GDM1 (cell line): ENCODE measurements at regions not wholly inside any gene's neighbourhood (a gene's known extent, or its start where the extent isn't known, plus 50 kb on each side); places are given as distances from the start of the nearest gene placed in this dataset.
"Not testable (repeated sequence)": the region's sequence is repeated elsewhere in the genome, so short reads cannot be mapped to it uniquely, and the experiment has no call there.

Experiments
- DNase-seq: peaks from one replicate; lab custom pipeline; 2025; lab: John Stamatoyannopoulos, UW

DNA sequence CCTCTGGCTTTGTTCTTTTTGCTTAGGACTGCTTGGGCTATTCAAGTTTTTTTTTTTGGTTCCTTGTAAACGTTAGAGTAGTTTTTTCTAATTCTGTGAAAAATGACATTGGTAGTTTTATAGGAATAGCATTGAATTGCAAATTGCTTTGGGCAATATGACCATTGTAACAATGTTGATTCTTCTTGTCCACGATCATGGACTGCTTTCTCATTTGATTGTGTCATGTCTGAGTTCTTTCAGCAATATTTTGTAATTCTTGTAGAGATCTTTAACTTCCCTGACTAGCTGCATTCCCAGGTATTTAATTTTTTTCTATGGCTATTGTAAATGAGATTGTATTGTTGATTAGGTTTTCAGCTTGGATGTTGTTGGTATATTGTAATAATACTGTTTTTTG lies 286.2 kb upstream of the C1QTNF3 start:
- DNase-seq = not testable (repeated sequence)

DNA sequence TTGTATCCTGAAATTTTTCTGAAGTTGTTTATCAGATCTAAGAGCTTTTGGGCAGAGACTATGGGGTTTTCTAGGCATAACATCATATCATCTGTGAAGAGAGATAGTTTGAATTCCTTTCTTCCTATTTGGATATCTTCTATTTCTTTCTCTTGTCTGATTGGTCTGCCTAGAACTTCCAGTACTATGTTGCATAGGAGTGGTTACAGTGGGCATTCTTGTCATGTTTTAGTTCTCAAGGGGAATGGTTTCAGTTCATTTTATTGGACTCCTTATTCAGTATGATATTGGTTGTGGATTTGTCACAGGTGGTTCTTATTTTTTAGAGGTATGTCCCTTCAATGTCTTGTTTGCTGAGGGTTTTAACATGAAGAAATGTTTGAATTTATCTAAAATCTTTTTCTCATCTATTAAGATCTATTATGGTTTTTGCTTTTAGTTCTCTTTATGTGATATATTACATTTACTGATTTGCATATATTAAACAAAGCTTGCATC lies 286.6 kb upstream of the C1QTNF3 start:
- not testable (repeated sequence) for DNase-seq

- not testable (repeated sequence) for DNase-seq
Measured at GRCh38 chr5:34331928-34332454, 289.0 kb upstream of the C1QTNF3 start.

DNA sequence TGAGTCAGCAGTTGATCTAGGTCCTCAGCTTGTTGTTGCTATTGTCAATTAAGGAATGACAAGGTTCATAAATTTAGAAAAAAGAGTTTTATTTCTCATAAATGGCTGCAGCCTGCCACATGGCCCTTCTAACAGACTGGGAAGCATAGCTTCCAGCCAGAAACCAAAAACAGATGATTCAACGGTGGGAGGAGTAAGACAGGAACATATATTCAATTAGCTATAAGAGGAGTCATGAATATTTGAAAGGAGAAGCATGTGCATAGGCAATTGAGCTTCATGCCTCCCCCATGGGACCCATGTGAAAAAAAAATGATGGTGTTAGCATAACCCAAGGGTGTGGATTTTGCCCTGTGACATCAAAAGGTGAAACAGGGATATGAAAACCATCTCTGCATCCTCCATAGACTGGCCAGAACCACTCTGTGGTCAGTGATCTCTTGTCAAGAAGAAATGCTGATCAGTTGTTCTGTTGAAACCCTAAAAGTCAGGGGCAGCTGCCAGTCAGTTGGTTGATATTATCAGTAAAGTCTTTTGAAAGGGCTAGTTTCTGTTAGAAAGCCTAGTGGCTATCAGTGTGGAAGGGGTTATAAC lies 296.5 kb upstream of the C1QTNF3 start:
- not testable (repeated sequence) for DNase-seq

DNA sequence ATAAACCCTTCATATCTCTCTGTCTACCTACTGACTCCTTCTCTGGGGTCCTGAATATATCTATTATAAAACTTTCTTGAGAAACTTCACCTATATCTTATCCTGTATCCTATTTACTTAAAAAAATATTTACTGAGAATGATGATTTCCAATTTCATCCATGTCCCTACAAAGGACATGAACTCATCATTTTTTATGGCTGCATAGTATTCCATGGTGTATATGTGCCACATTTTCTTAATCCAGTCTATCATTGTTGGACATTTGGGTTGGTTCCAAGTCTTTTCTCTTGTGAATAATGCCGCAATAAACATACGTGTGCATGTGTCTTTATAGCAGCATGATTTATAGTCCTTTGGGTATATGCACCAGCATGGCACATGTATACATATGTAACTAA lies 301.7 kb upstream of the RAI14 start:
- not testable (repeated sequence) for DNase-seq

DNA sequence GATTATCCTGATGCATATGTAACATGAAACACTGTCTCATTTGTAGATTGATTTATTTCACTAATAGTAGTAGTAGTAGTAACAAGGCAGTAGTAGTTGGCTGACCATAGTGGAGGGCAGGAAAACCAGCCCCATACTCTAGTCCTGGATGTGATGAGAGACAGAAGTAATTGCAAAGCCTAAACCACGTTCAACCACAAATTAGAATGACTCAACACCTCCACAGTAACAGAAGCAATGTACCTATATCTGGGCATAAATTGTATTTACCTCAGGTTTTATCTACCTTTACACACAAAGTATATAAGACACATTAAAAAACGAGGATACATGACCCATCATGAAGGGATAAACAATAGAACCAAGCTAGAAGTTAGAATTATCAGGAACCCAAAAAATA lies 284.7 kb upstream of the RAI14 start:
- DNase-seq = not testable (repeated sequence)

GRCh38 chr5:34371817-34372216 lies 284.3 kb upstream of the RAI14 start:
- DNase-seq = not testable (repeated sequence)

DNA sequence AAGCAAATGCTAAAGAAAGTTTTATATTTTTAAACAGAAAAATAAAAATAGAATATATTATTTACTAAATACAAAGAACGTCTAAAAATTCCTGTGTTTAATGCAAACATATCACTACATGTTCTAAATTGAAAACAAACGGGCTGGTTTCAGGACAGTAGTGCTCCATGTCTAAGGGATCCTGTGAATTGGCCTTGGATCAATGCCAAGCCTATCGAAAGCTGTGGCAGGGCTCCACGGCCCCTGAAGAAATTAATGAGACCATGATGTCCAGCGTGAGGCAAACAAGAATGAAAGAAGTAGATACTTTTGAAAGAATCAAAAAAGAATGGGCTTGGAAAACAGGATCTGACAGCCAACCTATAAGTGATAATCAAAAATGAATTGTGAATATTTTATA lies 283.4 kb upstream of the RAI14 start:
- DNase-seq = not testable (repeated sequence)

DNA sequence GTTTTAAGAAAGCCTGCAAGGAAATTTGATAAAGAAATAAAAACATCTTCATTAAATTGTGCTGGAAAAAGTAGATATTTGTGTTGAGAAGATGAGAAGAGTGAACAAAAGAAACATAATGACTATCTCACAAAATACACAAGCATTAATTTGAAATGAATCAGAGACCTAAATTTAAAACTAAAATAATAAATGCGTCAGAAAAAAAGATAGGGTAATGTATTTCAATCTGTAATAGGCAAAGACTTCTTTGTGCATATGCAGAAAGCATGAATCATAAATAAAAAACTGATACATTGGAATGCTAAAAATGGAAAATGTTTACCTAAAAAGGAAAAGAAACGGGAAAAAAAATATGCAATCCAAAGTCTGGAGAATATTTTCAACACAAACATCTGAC lies 278.5 kb upstream of the RAI14 start:
- DNase-seq = not testable (repeated sequence)

DNA sequence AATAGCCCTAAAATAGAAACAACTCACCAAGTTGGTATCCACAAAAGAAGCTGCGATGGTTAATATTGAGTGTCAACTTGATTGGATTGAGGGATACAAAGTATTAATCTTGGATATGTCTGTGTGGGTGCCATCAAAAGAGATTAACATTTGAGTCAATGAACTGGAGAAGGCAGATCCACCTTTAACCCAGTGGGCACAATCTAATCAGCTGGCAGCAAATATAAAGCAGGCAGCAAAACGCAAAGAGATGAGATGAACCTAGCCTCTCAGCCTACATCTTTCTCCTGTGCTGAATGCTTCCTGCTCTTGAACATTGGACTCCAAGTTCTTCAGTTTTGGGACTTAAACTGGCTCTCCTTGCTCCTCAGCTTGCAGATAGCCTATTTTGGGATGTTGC lies 277.6 kb upstream of the RAI14 start:
- DNase-seq = not testable (repeated sequence)

- DNase-seq = not testable (repeated sequence)
Measured at GRCh38 chr5:34388754-34389153, 267.4 kb upstream of the RAI14 start.

- DNase-seq = no peak
Measured at GRCh38 chr5:34409373-34409772, 246.8 kb upstream of the RAI14 start.

GRCh38 chr5:34410411-34411139 lies 245.6 kb upstream of the RAI14 start:
- no peak for DNase-seq

DNA sequence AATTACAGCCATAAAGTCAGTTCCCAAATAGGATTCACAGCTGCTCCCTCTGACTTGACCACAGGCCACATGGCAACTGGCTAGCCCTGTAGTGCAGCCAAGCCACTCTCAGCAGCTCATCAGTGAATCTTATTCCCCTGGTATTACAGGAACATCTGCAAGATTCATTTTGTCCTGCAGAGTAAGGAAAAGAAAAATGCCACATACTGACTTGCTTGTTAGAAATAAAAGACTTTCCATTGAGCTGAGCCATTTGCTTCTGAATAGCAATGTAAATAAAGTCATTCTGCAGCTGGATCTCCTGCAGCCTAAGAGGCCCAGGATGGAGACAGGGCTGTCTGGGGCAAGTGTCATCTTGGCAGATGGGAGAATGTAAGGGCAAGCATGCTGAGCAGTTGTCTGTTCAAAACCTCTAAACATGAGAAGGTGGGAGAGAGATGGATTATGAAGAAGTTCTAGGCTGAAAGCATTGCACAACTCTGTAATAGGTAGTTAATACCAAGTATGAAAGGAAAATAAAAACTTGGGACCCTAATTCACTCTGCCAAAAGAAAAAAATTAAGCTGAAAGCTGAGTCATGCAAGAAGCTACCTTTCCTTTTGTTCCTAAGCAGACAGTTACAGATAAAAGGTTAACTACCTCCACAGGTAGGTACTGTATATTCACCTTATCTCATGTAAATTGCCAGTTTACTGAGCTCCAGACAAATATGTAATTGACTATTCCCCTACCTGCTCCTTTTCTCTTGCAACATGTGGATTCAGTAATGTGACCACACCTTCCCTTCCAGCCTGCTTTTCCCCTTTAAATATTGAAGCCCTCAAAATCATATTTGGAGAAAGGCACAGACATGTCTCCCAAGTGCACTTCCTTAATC lies 244.4 kb upstream of the RAI14 start:
- no peak for DNase-seq

DNA sequence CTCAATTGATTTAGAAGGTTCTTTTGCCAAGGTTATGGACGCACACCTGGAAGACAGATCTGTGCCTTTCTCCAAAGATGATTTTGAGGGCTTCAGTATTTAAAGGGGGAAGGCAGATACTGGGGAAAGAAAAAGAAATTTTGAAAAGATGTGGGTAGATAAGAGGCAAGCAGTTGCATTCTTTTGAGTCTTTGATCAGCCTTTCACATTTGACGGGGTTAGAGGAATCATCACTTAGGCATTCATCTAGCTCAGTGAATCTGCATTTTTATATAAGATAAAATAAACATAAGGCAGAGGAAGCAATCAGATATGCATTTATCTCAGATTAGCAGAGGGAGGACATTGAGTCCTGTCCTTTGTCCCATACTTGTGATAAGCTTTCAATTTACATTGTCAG lies 243.4 kb upstream of the RAI14 start:
- no peak for DNase-seq

GRCh38 chr5:34415559-34416198 lies 240.4 kb upstream of the RAI14 start:
- no peak for DNase-seq

DNA sequence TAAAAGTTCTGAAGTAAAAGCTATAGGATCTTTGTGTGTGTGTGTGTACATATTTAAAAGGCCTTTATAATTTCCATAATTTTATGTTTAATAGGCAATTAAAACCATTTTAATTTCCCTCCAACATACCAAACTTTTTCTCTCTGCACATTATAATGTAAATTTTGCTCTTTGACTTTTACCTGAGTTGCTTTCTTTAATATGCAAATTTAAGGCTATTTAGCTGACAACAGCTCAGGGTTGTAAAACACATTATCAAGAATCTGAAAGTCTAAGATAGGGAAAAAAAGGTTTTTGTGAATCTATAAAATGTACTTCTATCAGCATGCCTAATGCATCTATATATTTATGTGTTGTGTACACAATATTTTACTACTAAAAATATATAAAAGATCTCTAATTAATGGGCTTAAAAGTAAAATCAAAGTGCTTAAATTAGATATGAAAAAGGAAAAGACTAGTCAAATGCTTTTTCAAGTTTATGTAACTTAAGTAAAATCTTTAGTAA lies 239.6 kb upstream of the RAI14 start:
- DNase-seq = no peak

- not testable (repeated sequence) for DNase-seq
Measured at GRCh38 chr5:34420191-34420590, 235.9 kb upstream of the RAI14 start.

DNA sequence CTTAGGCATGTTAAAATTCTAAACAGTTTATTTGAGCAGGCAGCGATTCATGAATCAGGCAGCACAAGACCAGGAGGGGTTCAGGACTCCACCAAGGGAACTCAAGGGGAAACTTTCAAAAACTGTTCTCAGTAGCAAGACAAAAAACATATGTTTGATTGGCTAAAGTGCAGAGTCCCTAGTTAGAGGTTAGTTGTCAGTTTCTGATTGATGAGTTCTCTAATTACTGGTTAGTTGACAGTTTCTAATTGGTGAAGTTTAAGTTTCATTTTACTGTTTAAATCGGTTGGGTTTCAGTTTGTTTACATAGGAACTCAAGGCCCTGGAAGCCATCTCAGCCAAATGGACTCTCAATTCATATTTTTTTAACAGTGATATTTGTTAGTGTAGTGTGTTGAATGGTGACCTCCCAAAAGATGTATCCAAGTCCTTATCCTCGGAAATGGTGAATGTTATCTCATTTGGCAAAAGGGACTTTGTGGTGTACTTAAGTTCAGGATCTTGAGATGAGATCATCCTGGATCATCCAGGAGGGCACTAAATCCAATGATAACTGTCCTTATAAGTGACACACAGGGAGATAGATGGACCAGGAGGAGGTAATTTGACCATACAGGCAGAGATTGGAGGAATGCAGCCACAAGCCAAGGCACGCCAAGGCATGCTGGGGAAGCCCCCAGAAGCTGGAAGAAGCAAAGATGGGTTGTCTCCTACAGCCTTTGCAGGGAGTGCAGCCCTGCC lies 219.2 kb upstream of the RAI14 start:
- DNase-seq = no peak

- DNase-seq = no peak
Measured at GRCh38 chr5:34439601-34440000, 216.5 kb upstream of the RAI14 start.

- not testable (repeated sequence) for DNase-seq
Measured at GRCh38 chr5:34441767-34442166, 214.4 kb upstream of the RAI14 start.
